D721Med (cell line): ENCODE measurements at regions not wholly inside any gene's neighbourhood (a gene's known extent, or its start where the extent isn't known, plus 50 kb on each side); places are given as distances from the start of the nearest gene placed in this dataset.

Experiments used
- DNase-seq: peaks from one replicate; pipeline ENCODE4 v3.0.0; 2011; ENCODE audit warnings: low spot score; ENCODE audit not compliant: insufficient read length
- FAIRE-seq: peaks from 2 replicates; lab custom pipeline; 2011; peaks lifted over from hg19 to GRCh38; lab: Jason Lieb, UNC
- CTCF ChIP-seq: IDR thresholded peaks from 2 replicates; pipeline ENCODE4 v1.5.1; 2012; ENCODE audit warnings: mild to moderate bottlenecking, control low read depth; ENCODE audit not compliant: insufficient read depth; ENCODE audit errors: missing control alignments

DNA sequence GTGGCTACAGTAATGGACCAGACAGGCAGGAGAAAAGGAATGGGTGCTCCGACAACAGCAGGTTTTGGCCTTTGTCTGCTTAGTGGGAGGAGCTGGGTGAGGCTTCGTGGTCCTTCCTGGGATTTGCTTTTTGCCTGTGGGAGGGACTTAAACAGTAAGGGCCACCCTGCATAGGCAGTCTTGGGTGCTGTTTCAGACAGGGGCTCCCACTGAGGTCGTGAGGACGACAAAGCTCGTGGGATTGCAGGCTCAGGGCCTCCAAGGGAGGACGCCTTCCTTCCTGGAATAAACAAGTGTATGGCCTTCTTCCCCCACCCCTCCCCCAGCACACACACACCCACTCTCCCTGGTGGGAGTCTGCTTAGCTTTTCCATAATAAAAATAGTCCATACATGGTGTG, 63.1 kb downstream of the FZD10 start:
- DNase-seq (no peak), FAIRE-seq (no peak)
- no peak for TF ChIP-seq CTCF

DNA sequence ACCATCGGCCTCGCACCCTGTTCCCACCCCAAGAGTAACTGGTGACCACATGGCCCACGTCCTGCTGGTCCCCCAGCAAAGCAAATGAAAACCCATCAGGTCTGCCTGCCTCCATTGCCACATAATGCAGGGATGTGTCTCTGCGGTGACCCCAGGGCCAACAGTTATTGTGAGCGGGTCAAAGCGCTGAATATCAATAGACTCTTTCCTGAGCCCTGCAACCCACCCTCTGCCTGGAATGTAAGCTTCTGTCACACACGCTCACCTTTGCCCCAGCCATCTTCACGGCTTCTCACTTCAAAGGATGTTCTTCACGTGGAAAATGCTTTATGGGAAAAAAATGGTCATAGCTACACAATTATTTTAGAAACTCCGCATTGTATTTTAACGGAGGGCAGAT, 63.9 kb downstream of the FZD10 start:
- DNase-seq (no peak), FAIRE-seq (no peak)
- TF ChIP-seq CTCF: no peak

DNA sequence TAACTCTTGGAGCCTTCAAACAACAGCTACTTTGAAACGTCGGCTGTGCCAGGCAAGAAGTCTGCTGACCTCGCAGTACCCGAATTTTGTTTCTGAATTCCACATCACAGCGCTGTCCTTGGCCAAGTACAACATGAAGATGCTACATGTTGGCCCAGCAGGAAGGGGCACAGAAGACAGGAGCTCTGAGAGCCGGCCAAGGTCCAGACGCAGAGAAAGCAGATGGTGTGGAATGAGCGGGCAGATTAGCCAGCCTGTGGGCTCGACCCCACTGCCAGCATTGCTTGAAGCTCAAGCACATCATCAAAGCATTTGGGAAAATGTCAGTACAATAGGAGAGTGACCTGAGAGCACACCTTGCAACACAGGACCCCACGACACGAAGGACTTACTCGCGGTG, 64.5 kb downstream of the FZD10 start:
- FAIRE-seq (no peak), DNase-seq (no peak)
- no peak for TF ChIP-seq CTCF

- TF ChIP-seq CTCF: no peak
- FAIRE-seq (no peak), DNase-seq (no peak)
Measured at GRCh38 chr12:130227641-130228040, 65.4 kb downstream of the FZD10 start.

DNA sequence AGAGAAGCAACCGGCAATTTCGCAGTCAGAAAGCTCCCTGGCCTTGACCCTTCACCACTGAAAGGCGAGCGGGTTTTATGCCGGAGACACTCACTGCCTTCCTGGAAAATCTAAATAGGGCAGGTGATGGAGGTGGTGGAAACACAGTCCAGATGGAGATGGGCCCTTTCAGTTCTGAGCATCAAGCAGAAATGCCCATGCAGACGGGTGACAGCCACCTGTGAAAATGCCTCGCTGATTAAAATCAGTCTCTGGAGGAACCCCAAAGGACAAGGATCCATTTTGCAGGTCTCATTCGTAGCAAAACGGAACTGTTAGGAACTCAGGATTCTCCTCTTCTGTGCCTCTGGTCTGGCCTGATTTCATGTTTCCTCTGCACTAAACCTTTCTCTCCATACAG, 74.2 kb downstream of the FZD10 start:
- no peak for TF ChIP-seq CTCF
- DNase-seq (no peak), FAIRE-seq (no peak)

GRCh38 chr12:130240831-130241590, 78.7 kb downstream of the FZD10 start:
- DNase-seq (no peak), FAIRE-seq (no peak)
- TF ChIP-seq CTCF: no peak

DNA sequence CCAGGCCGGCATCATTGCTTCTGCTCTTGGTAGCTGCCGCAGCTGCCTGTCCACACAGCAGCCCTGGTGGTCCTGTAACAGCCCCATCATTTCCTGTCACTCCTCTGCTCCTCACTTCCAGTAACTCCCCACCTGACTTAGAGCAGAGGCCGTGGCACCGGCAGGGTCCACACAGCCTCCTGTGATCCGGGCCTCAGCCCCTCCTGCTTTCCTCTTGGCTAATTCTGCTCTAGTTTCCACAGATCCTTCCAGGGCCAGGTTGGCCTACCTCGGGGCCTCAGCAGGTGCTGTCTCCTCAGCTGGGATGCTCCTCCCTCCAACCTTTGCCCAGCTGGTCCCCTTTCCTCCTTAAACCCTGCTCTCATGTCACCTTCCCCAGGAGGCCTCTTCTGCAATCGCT, 80.2 kb downstream of the FZD10 start:
- no peak for FAIRE-seq
- DNase-seq: no peak
- no peak for TF ChIP-seq CTCF
